ENCODE measurements at regions not wholly inside any gene's neighbourhood (a gene's known extent, or its start where the extent isn't known, plus 50 kb on each side); places are given as distances from the start of the nearest gene placed in this dataset.

GRCh38 chr6:33967966-33968724 lies 164.3 kb upstream of the MLN start:
- Histone ChIP-seq H3K9me3 (ENCODE audit: control insufficient read depth, insufficient read depth, low read length) (peaks cover 3% of the 10 kb centered on the region), H3K27me3 (ENCODE audit: control insufficient read depth, insufficient read depth, low read length) (peaks cover 28% of the 10 kb centered on the region), H3K27ac (ENCODE audit: low read depth, low read length) (no peak overlapping the region), H3K4me3 (ENCODE audit: low read depth, low read length) (no peak overlapping the region)
- CTCF ChIA-PET: no interaction called here
- peak; percentile 28 for TF ChIP-seq CTCF (IDR thresholded peaks at IDR 0.05; ENCODE audit: low read depth, low read length)
- POLR2A ChIA-PET: no interaction called here
- DNase-seq (ENCODE audit: low read depth, low spot score): no peak

GRCh38 chr6:33967265-33967767 lies 163.5 kb upstream of the MLN start:
- Histone ChIP-seq H3K4me3 (ENCODE audit: low read depth, low read length) (no peak overlapping the region), H3K27me3 (ENCODE audit: control insufficient read depth, insufficient read depth, low read length) (peaks cover 25% of the 10 kb centered on the region), H3K27ac (ENCODE audit: low read depth, low read length) (no peak overlapping the region), H3K9me3 (ENCODE audit: control insufficient read depth, insufficient read depth, low read length) (no peaks in the 10 kb centered on the region; the same call in 1 of the 2 replicates)
- DNase-seq (ENCODE audit: low read depth, low spot score): no peak
- ChIA-PET POLR2A (no interaction called here), CTCF (no interaction called here)
- no peak for TF ChIP-seq CTCF (IDR thresholded peaks at IDR 0.05; ENCODE audit: low read depth, low read length)

GRCh38 chr6:33966536-33966935 lies 162.7 kb upstream of the MLN start:
- no peak for DNase-seq (ENCODE audit: low read depth, low spot score)
- H3K27ac ChIP-seq (ENCODE audit: low read depth, low read length): no peak overlapping the region
- H3K4me3 ChIP-seq (ENCODE audit: low read depth, low read length): no peak overlapping the region
- no peak for TF ChIP-seq CTCF (IDR thresholded peaks at IDR 0.05; ENCODE audit: low read depth, low read length)
- peaks cover 21% of the 10 kb centered on the region for H3K27me3 ChIP-seq (ENCODE audit: control insufficient read depth, insufficient read depth, low read length)
- H3K9me3 ChIP-seq (ENCODE audit: control insufficient read depth, insufficient read depth, low read length): no peaks in the 10 kb centered on the region; the same call in 1 of the 2 replicates
- ChIA-PET POLR2A (no interaction called here), CTCF (no interaction called here)

GRCh38 chr6:33965766-33966165 lies 162.0 kb upstream of the MLN start:
- H3K9me3 ChIP-seq (ENCODE audit: control insufficient read depth, insufficient read depth, low read length): no peaks in the 10 kb centered on the region; the same call in 1 of the 2 replicates
- no peak overlapping the region for H3K27ac ChIP-seq (ENCODE audit: low read depth, low read length)
- no peak for DNase-seq (ENCODE audit: low read depth, low spot score)
- ChIA-PET POLR2A (no interaction called here), CTCF (interaction anchor here (0.6 kb wide), 1 partner anchor 254 kb away, joined by 8 read pairs; the partner anchor contains the start of gene UQCC2)
- no peak for TF ChIP-seq CTCF (IDR thresholded peaks at IDR 0.05; ENCODE audit: low read depth, low read length)
- peaks cover 19% of the 10 kb centered on the region for H3K27me3 ChIP-seq (ENCODE audit: control insufficient read depth, insufficient read depth, low read length)
- no peak overlapping the region for H3K4me3 ChIP-seq (ENCODE audit: low read depth, low read length)

GRCh38 chr6:33964387-33964786 lies 160.6 kb upstream of the MLN start:
- Histone ChIP-seq H3K27me3 (ENCODE audit: control insufficient read depth, insufficient read depth, low read length) (peaks cover 19% of the 10 kb centered on the region), H3K27ac (ENCODE audit: low read depth, low read length) (no peak overlapping the region), H3K9me3 (ENCODE audit: control insufficient read depth, insufficient read depth, low read length) (no peaks in the 10 kb centered on the region; the same call in 1 of the 2 replicates), H3K4me3 (ENCODE audit: low read depth, low read length) (no peak overlapping the region)
- no peak for DNase-seq (ENCODE audit: low read depth, low spot score)
- ChIA-PET CTCF (no interaction called here), POLR2A (no interaction called here)
- no peak for TF ChIP-seq CTCF (IDR thresholded peaks at IDR 0.05; ENCODE audit: low read depth, low read length)
